Adrenal gland (tissue), 9 donors: ENCODE measurements at regions not wholly inside any gene's neighbourhood (a gene's known extent, or its start where the extent isn't known, plus 50 kb on each side); places are given as distances from the start of the nearest gene placed in this dataset.

Source experiments
- DNase-seq, 7 donors: peaks; one replicate each; pipeline ENCODE4 v3.0.0-alpha.2; 2019 to 2020
- H3K27ac ChIP-seq, 5 donors: fragments of 200-600 bp; sonication (generic) in 4 of 5; 1 replicate in 3 of 5; 2 replicates in 2 of 5; pipeline versions ENCODE4 v1.5.1 to v1.8.0; 2016 to 2020; ENCODE audit warnings: mild to moderate bottlenecking in 1 of 5
- H3K27me3 ChIP-seq: fragments of 200-600 bp; 2 replicates; pipeline ENCODE4 v1.8.0; 2021
- H3K36me3 ChIP-seq, 2 donors: fragments of 200-600 bp; replicated peaks in 1 of 2; 1 replicate in 1 of 2; 2 replicates in 1 of 2; pipeline versions ENCODE4 v1.5.1 to v1.8.0; 2018 to 2022
- H3K4me1 ChIP-seq, 2 donors: fragments of 200-600 bp; replicated peaks in 1 of 2; 1 replicate in 1 of 2; 2 replicates in 1 of 2; pipeline versions ENCODE4 v1.5.1 to v1.8.0; 2018 to 2021
- H3K4me3 ChIP-seq, 4 donors: fragments of 200-600 bp; sonication (generic) in 3 of 4; one replicate each; pipeline ENCODE4 v1.5.1; 2016 to 2018
- H3K9me3 ChIP-seq, 3 donors: fragments of 200-600 bp; sonication (generic) in 1 of 3; replicated peaks in 1 of 3; 1 replicate in 2 of 3; 2 replicates in 1 of 3; pipeline versions ENCODE4 v1.5.1 to v1.8.0; 2016 to 2021
- POLR2A ChIP-seq, 2 donors: fragments of 450-650 bp; IDR thresholded peaks; one replicate each; pipeline ENCODE4 v1.6.1; 2017; ENCODE audit warnings: antibody characterized with exemption in 2 of 2, mild to moderate bottlenecking in 2 of 2, moderate library complexity in 1 of 2
- WGBS, 4 donors: extraction: QIAGEN DNeasy Blood & Tissue Kit in 2 of 4; methylation state at CpG; one replicate each; pipeline versions ENCODE4 v1.1.5 to v1.1.7; 2013 to 2017; 5-methylcytosine and 5-hydroxymethylcytosine counted together
- intact Hi-C, 2 donors: fragments of 100-400 bp; cut with DNase I; formaldehyde crosslinking; loops; one replicate each; pipeline versions ENCODE4 v1.14.1 to v1.15.0; 2022 to 2023
- TF ChIP-seq, protein P1 (sequence below), 6 experiments: fragments of 450-650 bp in 4 of 6; fragments of 200-600 bp in 2 of 6; sonication (generic) in 1 of 6; IDR thresholded peaks; 1 replicate in 5 of 6; 2 replicates in 1 of 6; pipeline versions ENCODE4 v1.5.1 to v1.8.0; 2016 to 2021; ENCODE audit warnings: antibody characterized with exemption in 6 of 6, mild to moderate bottlenecking in 2 of 6, moderate library complexity in 1 of 6
- donor health status: healthy with polysubstance abuse.
- donor health status: Bipolar disorder and iron deficiency.
- donor health status: DM: yes; HTN: yes; CAD: no.
- donor health status: DM: no; HTN: no; CAD: no.
- donor health status: DM: no; HTN: no; CAD: no.

DNA sequence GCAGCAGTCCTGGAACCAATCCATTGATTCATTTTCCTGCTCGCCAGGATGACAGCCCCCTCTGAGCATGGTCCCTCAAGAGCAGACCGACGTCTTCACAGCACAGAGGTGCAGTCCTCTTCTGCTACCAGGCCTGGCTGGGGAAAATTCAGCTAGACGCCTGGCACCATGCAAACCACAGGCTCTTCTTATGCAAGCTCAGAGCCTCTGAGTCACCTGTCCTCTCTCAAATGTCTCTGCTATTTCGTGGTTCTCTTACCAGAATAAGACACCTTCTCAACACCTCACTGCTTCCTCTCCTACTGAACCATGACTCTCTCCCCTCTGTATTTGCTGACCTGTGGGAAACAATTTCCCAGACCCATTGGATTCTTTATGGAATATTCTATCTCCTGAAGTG is 79.8 kb upstream of the CYRIA start:
- no peaks in the 10 kb centered on the region for H3K27me3 ChIP-seq
- no peaks in the 10 kb centered on the region for H3K36me3 ChIP-seq
- intact Hi-C loops = no loop called here
- no peaks in the 10 kb centered on the region for H3K9me3 ChIP-seq
- no peaks in the 10 kb centered on the region for H3K4me1 ChIP-seq
- no peak for DNase-seq
- no peak overlapping the region for H3K27ac ChIP-seq
- no peak overlapping the region for H3K4me3 ChIP-seq
- 82 to 94% (median 85%) methylated on average over 5 of the region's 5 CpGs for WGBS, 4 donors
- TF ChIP-seq, protein P1, sequence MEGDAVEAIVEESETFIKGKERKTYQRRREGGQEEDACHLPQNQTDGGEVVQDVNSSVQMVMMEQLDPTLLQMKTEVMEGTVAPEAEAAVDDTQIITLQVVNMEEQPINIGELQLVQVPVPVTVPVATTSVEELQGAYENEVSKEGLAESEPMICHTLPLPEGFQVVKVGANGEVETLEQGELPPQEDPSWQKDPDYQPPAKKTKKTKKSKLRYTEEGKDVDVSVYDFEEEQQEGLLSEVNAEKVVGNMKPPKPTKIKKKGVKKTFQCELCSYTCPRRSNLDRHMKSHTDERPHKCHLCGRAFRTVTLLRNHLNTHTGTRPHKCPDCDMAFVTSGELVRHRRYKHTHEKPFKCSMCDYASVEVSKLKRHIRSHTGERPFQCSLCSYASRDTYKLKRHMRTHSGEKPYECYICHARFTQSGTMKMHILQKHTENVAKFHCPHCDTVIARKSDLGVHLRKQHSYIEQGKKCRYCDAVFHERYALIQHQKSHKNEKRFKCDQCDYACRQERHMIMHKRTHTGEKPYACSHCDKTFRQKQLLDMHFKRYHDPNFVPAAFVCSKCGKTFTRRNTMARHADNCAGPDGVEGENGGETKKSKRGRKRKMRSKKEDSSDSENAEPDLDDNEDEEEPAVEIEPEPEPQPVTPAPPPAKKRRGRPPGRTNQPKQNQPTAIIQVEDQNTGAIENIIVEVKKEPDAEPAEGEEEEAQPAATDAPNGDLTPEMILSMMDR (IDR thresholded peaks at IDR 0.05) = no peak
- TF ChIP-seq POLR2A (IDR thresholded peaks at IDR 0.05) = no peak

GRCh38 chr2:16744521-16744920 is 78.9 kb upstream of the CYRIA start:
- DNase-seq = no peak
- Histone ChIP-seq H3K27me3 (no peaks in the 10 kb centered on the region), H3K27ac (no peak overlapping the region), H3K9me3 (no peaks in the 10 kb centered on the region), H3K4me3 (no peak overlapping the region), H3K4me1 (peaks cover 7 to 9% of the 10 kb centered on the region in 2 donors), H3K36me3 (no peaks in the 10 kb centered on the region)
- TF ChIP-seq, protein P1 (IDR thresholded peaks at IDR 0.05) = no peak
- intact Hi-C loops = no loop called here

DNA sequence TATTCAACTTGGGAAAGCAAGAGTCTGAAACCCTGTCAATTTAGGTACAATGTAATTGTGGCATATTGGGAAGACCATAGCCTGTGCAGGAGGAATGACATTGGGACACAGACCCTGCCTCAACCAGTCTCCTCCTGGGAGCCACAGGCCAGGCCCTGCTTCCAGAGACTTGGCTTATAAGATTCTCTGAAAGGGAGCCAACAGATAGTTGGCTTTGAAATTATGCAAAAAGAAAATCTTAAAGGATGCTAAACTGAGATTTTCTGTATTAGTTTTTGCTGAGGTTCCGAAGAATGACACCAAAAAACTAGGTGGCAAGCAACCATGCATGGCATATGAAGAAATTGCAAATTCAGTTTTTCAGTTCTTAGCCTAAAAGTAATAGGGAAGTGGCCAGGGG is 76.4 kb upstream of the CYRIA start:
- Histone ChIP-seq H3K4me3 (no peak overlapping the region), H3K9me3 (no peaks in the 10 kb centered on the region), H3K27me3 (no peaks in the 10 kb centered on the region), H3K36me3 (no peaks in the 10 kb centered on the region), H3K4me1 (peaks cover 12% of the 10 kb centered on the region in 2 donors), H3K27ac (no peak overlapping the region)
- 89 to 100% (median 93%) methylated on average over 1 of the region's 1 CpG for WGBS, 4 donors
- intact Hi-C loops = no loop called here
- no peak for DNase-seq
- TF ChIP-seq, protein P1 (IDR thresholded peaks at IDR 0.05) = no peak
- no peak for TF ChIP-seq POLR2A (IDR thresholded peaks at IDR 0.05)

DNA sequence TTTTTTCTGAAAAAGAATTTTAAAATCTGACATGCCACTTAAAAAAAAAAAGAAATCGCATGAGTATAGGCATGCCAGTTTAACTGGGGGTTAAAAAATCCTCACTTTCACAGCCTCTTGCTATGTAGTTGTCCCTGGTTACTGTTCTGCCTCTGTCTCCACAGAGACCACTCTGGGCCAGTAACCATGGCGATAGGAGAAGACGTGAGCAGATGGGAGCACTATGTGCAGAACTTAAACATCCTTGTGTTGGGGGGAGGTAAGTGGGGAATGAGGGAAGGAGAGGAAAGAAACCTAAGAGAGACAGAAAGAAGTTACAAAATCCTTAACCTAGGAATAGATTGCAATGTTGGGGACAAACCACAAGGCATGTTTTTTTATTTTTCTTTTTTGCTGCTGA is 75.9 kb upstream of the CYRIA start:
- H3K4me3 ChIP-seq = no peak overlapping the region
- H3K27ac ChIP-seq = no peak overlapping the region
- TF ChIP-seq, protein P1 (IDR thresholded peaks at IDR 0.05) = no peak
- no peak for TF ChIP-seq POLR2A (IDR thresholded peaks at IDR 0.05)
- no peaks in the 10 kb centered on the region for H3K27me3 ChIP-seq
- intact Hi-C loops = no loop called here
- no peak for DNase-seq
- H3K4me1 ChIP-seq = peaks cover 12% of the 10 kb centered on the region in 2 donors
- WGBS, 4 donors = 82 to 87% (median 86%) methylated on average over 3 of the region's 3 CpGs
- H3K36me3 ChIP-seq = no peaks in the 10 kb centered on the region
- no peaks in the 10 kb centered on the region for H3K9me3 ChIP-seq
